A673 (cell line): ENCODE measurements at regions not wholly inside any gene's neighbourhood (a gene's known extent, or its start where the extent isn't known, plus 50 kb on each side); places are given as distances from the start of the nearest gene placed in this dataset.

ENCODE experiments used
- BruUV-seq: library from RNA; stranded (reverse); fragments of 400-500 nt; replicated peaks from 2 replicates; lab custom pipeline; 2021; lab: Mats Ljungman, UMichigan
- CTCF ChIA-PET: fragments of 300-600 bp; sonication (Branson Sonifier 250); formaldehyde crosslinking; loops from one replicate; lab custom pipeline; 2022; ENCODE audit warnings: antibody characterized with exemption; lab: Charles Lee
- POLR2A ChIA-PET: fragments of 300-600 bp; sonication (Branson Sonifier 250); formaldehyde crosslinking; loops from one replicate; lab custom pipeline; 2022; ENCODE audit warnings: antibody characterized with exemption; ENCODE audit not compliant: low non-redundant PET; lab: Charles Lee
- DNase-seq: peaks from one replicate; pipeline ENCODE4 v3.0.0-alpha.2; 2015; ENCODE audit warnings: low spot score
- H3K27ac ChIP-seq: fragments of 200-600 bp; sonication (generic); 2 replicates; pipeline ENCODE4 v1.5.1; 2016; ENCODE audit warnings: mixed run types, low read depth, mild to moderate bottlenecking, mixed read lengths, antibody characterized with exemption, low read length; ENCODE audit not compliant: poor library complexity, severe bottlenecking
- H3K27me3 ChIP-seq: fragments of 200-600 bp; sonication (generic); replicated peaks from 2 replicates; pipeline ENCODE4 v1.6.1; 2017; ENCODE audit warnings: mixed run types, low read depth, mild to moderate bottlenecking, mixed read lengths, antibody characterized with exemption, low read length; ENCODE audit not compliant: insufficient read depth, poor library complexity
- H3K36me3 ChIP-seq: fragments of 200-600 bp; sonication (generic); 2 replicates; pipeline ENCODE4 v1.6.1; 2016; ENCODE audit warnings: mixed run types, mild to moderate bottlenecking, mixed read lengths, antibody characterized with exemption, low read length; ENCODE audit not compliant: insufficient read depth, poor library complexity, severe bottlenecking
- H3K4me1 ChIP-seq: fragments of 200-600 bp; sonication (generic); 2 replicates; pipeline ENCODE4 v1.6.1; 2017; ENCODE audit warnings: mixed run types, mild to moderate bottlenecking, mixed read lengths, antibody characterized with exemption, low read length; ENCODE audit not compliant: insufficient read depth, poor library complexity, severe bottlenecking
- H3K4me3 ChIP-seq: fragments of 200-600 bp; sonication (generic); 2 replicates; pipeline ENCODE4 v1.5.1; 2016; ENCODE audit warnings: low read depth, mixed run types, mild to moderate bottlenecking, mixed read lengths, low read length; ENCODE audit not compliant: poor library complexity, severe bottlenecking
- H3K9me3 ChIP-seq: fragments of 200-600 bp; sonication (generic); 2 replicates; pipeline ENCODE4 v1.6.1; 2016; ENCODE audit warnings: mixed run types, low read depth, mild to moderate bottlenecking, mixed read lengths, antibody characterized with exemption, low read length; ENCODE audit not compliant: poor library complexity, severe bottlenecking
- CTCF ChIP-seq: fragments of 300-800, 200-600 bp; sonication (generic); conservative IDR thresholded peaks from 2 replicates; pipeline ENCODE4 v1.5.1; 2017; ENCODE audit warnings: low read depth, mild to moderate bottlenecking, antibody characterized with exemption, low read length, moderate library complexity, mixed read lengths
- EZH2 ChIP-seq: fragments of 200-600 bp; sonication (generic); IDR thresholded peaks from 2 replicates; pipeline ENCODE4 v1.6.1; 2017; ENCODE audit warnings: borderline replicate concordance, low read depth, mild to moderate bottlenecking, mixed read lengths, antibody characterized with exemption, low read length; ENCODE audit not compliant: poor library complexity, severe bottlenecking
- intact Hi-C: fragments of 100-400 bp; cut with micrococcal nuclease; formaldehyde crosslinking; loops from one replicate; pipeline ENCODE4 v1.10.0; 2022; ENCODE audit not compliant: unreplicated experiment

- H3K27ac ChIP-seq: no peak overlapping the region
- TF ChIP-seq CTCF: no peak
- no peak for TF ChIP-seq EZH2
- intact Hi-C loops: no loop called here
- POLR2A ChIA-PET: no interaction called here
- no peaks in the 10 kb centered on the region for H3K36me3 ChIP-seq
- peaks cover 25% of the 10 kb centered on the region for H3K27me3 ChIP-seq
- BruUV-seq: no TSS peak
- H3K4me3 ChIP-seq: no peak overlapping the region
- H3K9me3 ChIP-seq: no peaks in the 10 kb centered on the region
- no peak for DNase-seq
- CTCF ChIA-PET: no interaction called here
- H3K4me1 ChIP-seq: no peaks in the 10 kb centered on the region
Observed at GRCh38 chr12:23028158-23028802, 403.3 kb downstream of the ETNK1 start.

- POLR2A ChIA-PET: no interaction called here
- no peaks in the 10 kb centered on the region for H3K36me3 ChIP-seq
- CTCF ChIA-PET: no interaction called here
- no peak overlapping the region for H3K4me3 ChIP-seq
- BruUV-seq: no TSS peak
- no peak for DNase-seq
- H3K4me1 ChIP-seq: no peaks in the 10 kb centered on the region
- TF ChIP-seq CTCF: no peak
- TF ChIP-seq EZH2: no peak
- intact Hi-C loops: no loop called here
- no peak overlapping the region for H3K27ac ChIP-seq
- peaks cover 29% of the 10 kb centered on the region for H3K27me3 ChIP-seq
- H3K9me3 ChIP-seq: no peaks in the 10 kb centered on the region
Observed at GRCh38 chr12:23029185-23029584, 404.2 kb downstream of the ETNK1 start.

GRCh38 chr12:23039834-23040233, 414.9 kb downstream of the ETNK1 start:
- intact Hi-C loops: no loop called here
- CTCF ChIA-PET: no interaction called here

More at GRCh38 chr12:23039834-23040233, 414.9 kb downstream of the ETNK1 start:
- Histone ChIP-seq H3K4me3 (no peak overlapping the region), H3K4me1 (no peaks in the 10 kb centered on the region), H3K27ac (no peak overlapping the region), H3K9me3 (no peaks in the 10 kb centered on the region), H3K27me3 (no peaks in the 10 kb centered on the region), H3K36me3 (no peaks in the 10 kb centered on the region)
- TF ChIP-seq CTCF: no peak
- no peak for TF ChIP-seq EZH2
- POLR2A ChIA-PET: no interaction called here
- no peak for DNase-seq
- BruUV-seq: no TSS peak
